DND-41 (cell line): ENCODE measurements at regions not wholly inside any gene's neighbourhood (a gene's known extent, or its start where the extent isn't known, plus 50 kb on each side); places are given as distances from the start of the nearest gene placed in this dataset.

Experiments
- CTCF ChIP-seq: IDR thresholded peaks from 2 replicates; pipeline ENCODE4 v1.5.1; 2012; ENCODE audit warnings: borderline replicate concordance, low read length, moderate library complexity, mild to moderate bottlenecking; ENCODE audit not compliant: poor library complexity, severe bottlenecking; ENCODE audit errors: extremely low read depth
- EZH2 ChIP-seq: IDR thresholded peaks from 3 replicates; pipeline ENCODE4 v1.6.1; 2012; ENCODE audit warnings: borderline replicate concordance, low read depth, mild to moderate bottlenecking, moderate library complexity, low read length, inconsistent platforms; ENCODE audit not compliant: severe bottlenecking

DNA sequence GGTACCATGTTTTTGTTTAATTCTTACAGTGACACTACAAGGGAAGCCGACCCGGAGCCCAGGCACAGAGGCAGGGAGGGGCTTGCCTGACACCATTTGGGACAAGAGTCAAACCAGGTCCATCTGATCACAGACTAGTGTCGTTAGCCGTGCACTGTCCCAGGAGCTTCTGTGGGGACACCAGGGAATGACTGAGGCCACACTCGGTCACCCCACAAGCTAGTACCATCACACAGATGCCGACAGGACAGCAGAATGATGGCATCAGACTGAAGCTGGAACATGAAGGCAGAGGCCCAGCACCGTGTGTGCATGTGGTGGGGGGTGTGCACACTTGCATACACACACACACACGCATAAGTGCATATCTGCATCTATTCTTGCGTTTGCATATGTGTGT lies 61.5 kb upstream of the NECTIN1 start:
- TF ChIP-seq CTCF (no peak), EZH2 (no peak)
